Endothelial cell of umbilical vein (primary cell): ENCODE measurements at regions not wholly inside any gene's neighbourhood (a gene's known extent, or its start where the extent isn't known, plus 50 kb on each side); places are given as distances from the start of the nearest gene placed in this dataset.

Source experiments
- BruUV-seq: library from RNA; stranded (reverse); fragments of 400-500 nt; replicated peaks from 2 replicates; lab custom pipeline; 2021; lab: Mats Ljungman, UMichigan
- CTCF ChIA-PET: fragments of 300-600, 350-600 bp; sonication (Branson Sonifier 250); formaldehyde crosslinking; loops from one replicate; lab custom pipeline; 2021; ENCODE audit warnings: antibody characterized with exemption, inconsistent platforms; lab: Charles Lee
- POLR2A ChIA-PET: fragments of 300-600, 350-600 bp; sonication (Branson Sonifier 250); formaldehyde crosslinking; loops from one replicate; lab custom pipeline; 2021; ENCODE audit warnings: antibody characterized with exemption, inconsistent platforms; lab: Charles Lee
- DNase-seq: peaks from one replicate; pipeline ENCODE4 v3.0.0-alpha.2; 2011; ENCODE audit warnings: low read depth, low spot score
- FAIRE-seq: peaks from 2 replicates; lab custom pipeline; 2011; peaks lifted over from hg19 to GRCh38; lab: Jason Lieb, UNC
- H2AFZ ChIP-seq: 2 replicates; pipeline ENCODE4 v1.6.0; 2012; ENCODE audit warnings: low read depth, low read length, control low read depth, inconsistent platforms
- H3K27ac ChIP-seq: 2 replicates; pipeline ENCODE4 v1.5.1; 2011; ENCODE audit warnings: low read depth, mild to moderate bottlenecking, control low read depth, low read length, moderate library complexity; ENCODE audit not compliant: insufficient read depth
- H3K27me3 ChIP-seq, 2 experiments: 2 replicates each; pipeline versions ENCODE4 v1.6.0 to v1.6.1; 2011; ENCODE audit warnings: low read length in 2 of 2, mixed read lengths in 1 of 2; ENCODE audit not compliant: control insufficient read depth in 2 of 2, insufficient read depth in 2 of 2
- H3K36me3 ChIP-seq, 2 experiments: 2 replicates in 1 of 2; 3 replicates in 1 of 2; pipeline ENCODE4 v1.5.1; 2011; ENCODE audit warnings: low read length in 2 of 2, mild to moderate bottlenecking in 1 of 2, moderate library complexity in 1 of 2; ENCODE audit not compliant: control insufficient read depth in 2 of 2, insufficient read depth in 2 of 2; ENCODE audit errors: extremely low read depth in 1 of 2
- H3K4me1 ChIP-seq: 3 replicates; pipeline ENCODE4 v1.5.1; 2011; ENCODE audit warnings: mild to moderate bottlenecking, low read length; ENCODE audit not compliant: control insufficient read depth, insufficient read depth; ENCODE audit errors: extremely low read depth
- H3K4me2 ChIP-seq: 2 replicates; pipeline ENCODE4 v1.6.1; 2011; ENCODE audit warnings: low read length, control low read depth, mixed read lengths; ENCODE audit not compliant: insufficient read depth
- H3K4me3 ChIP-seq, 3 experiments: fragments of 200-600 bp in 1 of 3; sonication (generic), shearing (Covaris generic) in 1 of 3; replicated peaks in 1 of 3; 2 replicates each; pipeline ENCODE4 v1.5.1; 2011 to 2016; ENCODE audit warnings: control low read depth in 3 of 3, low read length in 3 of 3, mild to moderate bottlenecking in 2 of 3, inconsistent platforms in 1 of 3, low read depth in 1 of 3, moderate library complexity in 1 of 3; ENCODE audit not compliant: insufficient read depth in 1 of 3
- H3K79me2 ChIP-seq: 2 replicates; pipeline ENCODE4 v1.6.0; 2012; ENCODE audit warnings: low read length, inconsistent platforms; ENCODE audit not compliant: control insufficient read depth, insufficient read depth
- H3K9ac ChIP-seq: replicated peaks from 2 replicates; pipeline ENCODE3; 2011; ENCODE audit warnings: low read length, control low read depth; ENCODE audit not compliant: insufficient read depth; ENCODE audit errors: extremely low read depth
- H3K9me1 ChIP-seq: replicated peaks from 3 replicates; pipeline ENCODE4 v1.6.0; 2011; ENCODE audit warnings: mild to moderate bottlenecking, low read length; ENCODE audit not compliant: control insufficient read depth, insufficient read depth; ENCODE audit errors: extremely low read depth
- H3K9me3 ChIP-seq: replicated peaks from 2 replicates; pipeline ENCODE4 v1.5.1; 2012; ENCODE audit warnings: low read length, inconsistent platforms; ENCODE audit not compliant: control insufficient read depth, insufficient read depth
- H4K20me1 ChIP-seq: replicated peaks from 2 replicates; pipeline ENCODE3; 2011; ENCODE audit warnings: mild to moderate bottlenecking, low read length; ENCODE audit not compliant: control insufficient read depth, insufficient read depth; ENCODE audit errors: extremely low read depth
- EZH2 ChIP-seq: IDR thresholded peaks from 2 replicates; pipeline ENCODE4 v1.6.1; 2012; ENCODE audit warnings: borderline replicate concordance, low read depth, mild to moderate bottlenecking, moderate library complexity, low read length, inconsistent platforms; ENCODE audit not compliant: severe bottlenecking
- FOS ChIP-seq: IDR thresholded peaks from 2 replicates; pipeline ENCODE4 v1.6.1; 2011; ENCODE audit warnings: mild to moderate bottlenecking, low read length, moderate library complexity, borderline replicate concordance; ENCODE audit not compliant: insufficient read depth
- GATA2 ChIP-seq: IDR thresholded peaks from 2 replicates; pipeline ENCODE4 v1.7.0; 2011; ENCODE audit warnings: low read depth, mild to moderate bottlenecking, moderate library complexity, mixed read lengths, low read length; ENCODE audit not compliant: insufficient read length, insufficient read depth
- dilution Hi-C: fragments of 300-500 bp; cut with MboI; formaldehyde crosslinking; loops from one replicate; pipeline ENCODE4 v1.15.0; 2019; ENCODE audit warnings: low sequenced_read_pairs; ENCODE audit not compliant: extremely low pct_ligation_motif_present
- intact Hi-C: fragments of 100-400 bp; cut with micrococcal nuclease; formaldehyde crosslinking; loops from one replicate; pipeline ENCODE4 v1.10.0; 2022
- TF ChIP-seq, protein P1 (sequence below), 2 donors: IDR thresholded peaks; 1 replicate in 1 of 2; 2 replicates in 1 of 2; pipeline ENCODE4 v1.5.1; 2011; ENCODE audit warnings: low read length in 2 of 2, mild to moderate bottlenecking in 2 of 2, moderate library complexity in 2 of 2, control low read depth in 1 of 2, inconsistent platforms in 1 of 2, low read depth in 1 of 2; ENCODE audit not compliant: insufficient read depth in 1 of 2; ENCODE audit errors: extremely low read depth in 1 of 2

DNA sequence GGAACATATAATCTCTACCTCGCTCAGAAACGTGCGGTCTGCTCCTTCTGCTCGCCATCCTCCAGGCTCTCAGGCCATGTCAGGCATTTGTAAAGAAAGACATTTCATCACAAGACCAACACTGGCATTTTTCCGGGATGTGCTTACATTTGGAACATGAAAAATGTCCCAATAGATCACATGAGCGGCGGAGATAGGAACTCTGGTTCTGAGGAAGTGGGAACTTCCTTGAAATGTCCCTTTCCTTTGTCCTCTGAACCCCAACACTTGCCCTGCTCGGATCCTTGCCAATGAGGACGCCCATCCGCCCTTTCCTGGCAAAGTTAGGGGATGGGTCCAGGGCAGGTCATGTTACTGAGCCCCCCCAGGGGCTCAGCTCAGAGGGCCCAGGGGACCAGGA lies 130.5 kb downstream of the MAF start:
- H3K4me2 ChIP-seq = no peak overlapping the region
- DNase-seq (no peak), FAIRE-seq (no peak)
- H3K4me3 ChIP-seq = no peak overlapping the region
- H3K79me2 ChIP-seq = no peaks in the 10 kb centered on the region
- TF ChIP-seq FOS = no peak
- H3K9me1 ChIP-seq = no peaks in the 10 kb centered on the region
- no peaks in the 10 kb centered on the region for H3K27me3 ChIP-seq
- no TSS peak for BruUV-seq
- H3K9ac ChIP-seq = no peak overlapping the region
- no peak overlapping the region for H2AFZ ChIP-seq
- H3K27ac ChIP-seq = no peak overlapping the region
- no peaks in the 10 kb centered on the region for H3K36me3 ChIP-seq
- dilution Hi-C loops (no loop called here), intact Hi-C loops (no loop called here)
- ChIA-PET POLR2A (no interaction called here), CTCF (no interaction called here)
- H3K9me3 ChIP-seq = peaks cover 5% of the 10 kb centered on the region
- H4K20me1 ChIP-seq = no peaks in the 10 kb centered on the region
- no peaks in the 10 kb centered on the region for H3K4me1 ChIP-seq

DNA sequence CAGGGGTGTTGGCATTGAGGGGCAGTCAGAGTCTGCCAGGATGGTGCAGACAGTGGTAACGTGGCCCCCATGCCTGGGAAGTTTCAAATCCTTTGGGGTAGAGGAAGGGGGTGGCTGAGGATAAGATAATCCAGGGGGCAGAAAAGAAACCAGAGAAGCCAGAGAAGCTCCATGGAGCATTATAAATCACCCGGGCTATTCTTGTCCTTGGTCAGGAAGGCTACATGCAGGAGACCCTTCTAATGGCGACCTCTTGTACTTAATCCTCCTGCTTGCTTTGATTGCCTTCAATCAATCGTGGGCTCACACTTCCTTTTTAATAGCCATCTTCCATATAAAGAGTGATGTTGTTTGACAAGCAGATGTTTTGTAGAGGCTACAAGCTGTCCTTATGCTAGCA lies 131.9 kb downstream of the MAF start:
- BruUV-seq = no TSS peak
- no peaks in the 10 kb centered on the region for H3K9me1 ChIP-seq
- H4K20me1 ChIP-seq = no peaks in the 10 kb centered on the region
- DNase-seq = no peak
- ChIA-PET CTCF (no interaction called here), POLR2A (no interaction called here)
- no peaks in the 10 kb centered on the region for H3K79me2 ChIP-seq
- intact Hi-C loops = no loop called here
- no peaks in the 10 kb centered on the region for H3K4me1 ChIP-seq
- H3K27ac ChIP-seq = no peak overlapping the region
- no peak overlapping the region for H3K4me2 ChIP-seq
- TF ChIP-seq, protein P1, sequence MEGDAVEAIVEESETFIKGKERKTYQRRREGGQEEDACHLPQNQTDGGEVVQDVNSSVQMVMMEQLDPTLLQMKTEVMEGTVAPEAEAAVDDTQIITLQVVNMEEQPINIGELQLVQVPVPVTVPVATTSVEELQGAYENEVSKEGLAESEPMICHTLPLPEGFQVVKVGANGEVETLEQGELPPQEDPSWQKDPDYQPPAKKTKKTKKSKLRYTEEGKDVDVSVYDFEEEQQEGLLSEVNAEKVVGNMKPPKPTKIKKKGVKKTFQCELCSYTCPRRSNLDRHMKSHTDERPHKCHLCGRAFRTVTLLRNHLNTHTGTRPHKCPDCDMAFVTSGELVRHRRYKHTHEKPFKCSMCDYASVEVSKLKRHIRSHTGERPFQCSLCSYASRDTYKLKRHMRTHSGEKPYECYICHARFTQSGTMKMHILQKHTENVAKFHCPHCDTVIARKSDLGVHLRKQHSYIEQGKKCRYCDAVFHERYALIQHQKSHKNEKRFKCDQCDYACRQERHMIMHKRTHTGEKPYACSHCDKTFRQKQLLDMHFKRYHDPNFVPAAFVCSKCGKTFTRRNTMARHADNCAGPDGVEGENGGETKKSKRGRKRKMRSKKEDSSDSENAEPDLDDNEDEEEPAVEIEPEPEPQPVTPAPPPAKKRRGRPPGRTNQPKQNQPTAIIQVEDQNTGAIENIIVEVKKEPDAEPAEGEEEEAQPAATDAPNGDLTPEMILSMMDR (IDR thresholded peaks at IDR 0.05; ENCODE audit: extremely low read depth in 1 of 2, insufficient read depth in 1 of 2, low read depth in 1 of 2, low read length in 2 of 2) = no peak
- no peak for TF ChIP-seq GATA2
- TF ChIP-seq EZH2 = no peak
- peaks cover 9% of the 10 kb centered on the region for H3K9me3 ChIP-seq
- dilution Hi-C loops = no loop called here
- no peak overlapping the region for H3K4me3 ChIP-seq
- H3K27me3 ChIP-seq = no peaks in the 10 kb centered on the region
- no peak overlapping the region for H2AFZ ChIP-seq
- H3K9ac ChIP-seq = no peak overlapping the region
- FAIRE-seq = no peak
- H3K36me3 ChIP-seq = no peaks in the 10 kb centered on the region
